IMR-90 (cell line): ENCODE measurements at regions not wholly inside any gene's neighbourhood (a gene's known extent, or its start where the extent isn't known, plus 50 kb on each side); places are given as distances from the start of the nearest gene placed in this dataset.

Source experiments
- ATAC-seq: fragments of 200-7000 bp; cut with Tn5 transposase; 2 replicates; pipeline ENCODE4 v1.9.1; 2020; ENCODE audit warnings: low read depth, mild to moderate bottlenecking, moderate library complexity
- BruUV-seq: library from RNA; stranded (reverse); fragments of 400-500 nt; replicated peaks from 2 replicates; lab custom pipeline; 2021; lab: Mats Ljungman, UMichigan
- CTCF ChIA-PET: fragments of 300-600 bp; formaldehyde crosslinking; extraction: SDS; loops from one replicate; lab custom pipeline; 2021; ENCODE audit warnings: antibody characterized with exemption; lab: Yijun Ruan, JAX
- POLR2A ChIA-PET: fragments of 300-600 bp; sonication (Branson Sonifier 250); formaldehyde crosslinking; loops from one replicate; lab custom pipeline; 2022; ENCODE audit warnings: antibody characterized with exemption; ENCODE audit not compliant: unreplicated experiment; lab: Charles Lee
- DNase-seq: peaks from one replicate; pipeline ENCODE4 v3.0.0; 2013
- H2AFZ ChIP-seq: replicated peaks from 2 replicates; pipeline ENCODE3; 2013; ENCODE audit warnings: low read length, mild to moderate bottlenecking; ENCODE audit not compliant: poor library complexity
- H2AK5ac ChIP-seq: 2 replicates; pipeline ENCODE4 v1.6.1; 2013; ENCODE audit warnings: low read depth, low read length, inconsistent platforms
- H2AK9ac ChIP-seq: replicated peaks from 2 replicates; pipeline ENCODE3; 2013; ENCODE audit warnings: mild to moderate bottlenecking, low read depth, low read length, moderate library complexity; ENCODE audit not compliant: poor library complexity
- H2BK120ac ChIP-seq: 2 replicates; pipeline ENCODE4 v1.6.1; 2013; ENCODE audit warnings: low read depth, low read length, inconsistent platforms
- H2BK15ac ChIP-seq: 3 replicates; pipeline ENCODE4 v1.6.1; 2013; ENCODE audit warnings: low read depth, low read length, inconsistent platforms
- H2BK20ac ChIP-seq: 2 replicates; pipeline ENCODE4 v1.6.1; 2013; ENCODE audit warnings: low read depth, mild to moderate bottlenecking, inconsistent platforms, low read length, moderate library complexity
- H2BK5ac ChIP-seq: 2 replicates; pipeline ENCODE4 v1.6.1; 2013; ENCODE audit warnings: mild to moderate bottlenecking, low read depth, low read length, inconsistent platforms; ENCODE audit not compliant: poor library complexity, severe bottlenecking
- H3K14ac ChIP-seq: replicated peaks from 2 replicates; pipeline ENCODE4 v1.6.1; 2013; ENCODE audit warnings: low read depth, low read length, inconsistent platforms
- H3K18ac ChIP-seq: 2 replicates; pipeline ENCODE4 v1.6.1; 2013; ENCODE audit warnings: low read depth, low read length, control low read depth
- H3K23ac ChIP-seq: 2 replicates; pipeline ENCODE4 v1.6.1; 2013; ENCODE audit warnings: low read depth, low read length, inconsistent platforms
- H3K27ac ChIP-seq: 2 replicates; pipeline ENCODE4 v1.5.1; 2013; ENCODE audit warnings: mild to moderate bottlenecking, control low read depth, low read length; ENCODE audit not compliant: insufficient read depth
- H3K27me3 ChIP-seq: 2 replicates; pipeline ENCODE4 v1.6.1; 2013; ENCODE audit warnings: low read length; ENCODE audit not compliant: control insufficient read depth, insufficient read depth
- H3K36me3 ChIP-seq: 2 replicates; pipeline ENCODE4 v1.6.1; 2013; ENCODE audit warnings: low read length, mixed read lengths; ENCODE audit not compliant: control insufficient read depth, insufficient read depth
- H3K4ac ChIP-seq: 2 replicates; pipeline ENCODE4 v1.6.1; 2013; ENCODE audit warnings: low read depth, low read length, inconsistent platforms
- H3K4me1 ChIP-seq: 2 replicates; pipeline ENCODE4 v1.6.1; 2013; ENCODE audit warnings: low read length, mixed read lengths; ENCODE audit not compliant: control insufficient read depth, insufficient read depth
- H3K4me2 ChIP-seq: 2 replicates; pipeline ENCODE4 v1.6.1; 2013; ENCODE audit warnings: low read depth, mild to moderate bottlenecking, control low read depth, low read length, moderate library complexity
- H3K4me3 ChIP-seq: 2 replicates; pipeline ENCODE4 v1.5.1; 2013; ENCODE audit warnings: low read depth, mild to moderate bottlenecking, control low read depth, low read length, moderate library complexity; ENCODE audit not compliant: insufficient read depth
- H3K56ac ChIP-seq: 2 replicates; pipeline ENCODE4 v1.6.1; 2013; ENCODE audit warnings: low read length, inconsistent platforms; ENCODE audit not compliant: insufficient read depth; ENCODE audit errors: extremely low read depth
- H3K79me1 ChIP-seq, 2 experiments: 2 replicates each; pipeline ENCODE4 v1.6.1; 2013; ENCODE audit warnings: low read length in 2 of 2, inconsistent platforms in 1 of 2, low read depth in 1 of 2
- H3K9ac ChIP-seq: 2 replicates; pipeline ENCODE4 v1.6.1; 2013; ENCODE audit warnings: low read depth, low read length, control low read depth
- H3K9me1 ChIP-seq: 2 replicates; pipeline ENCODE4 v1.6.1; 2013; ENCODE audit warnings: low read length, inconsistent platforms; ENCODE audit not compliant: insufficient read depth
- H3K9me3 ChIP-seq: 2 replicates; pipeline ENCODE4 v1.6.1; 2013; ENCODE audit warnings: low read length; ENCODE audit not compliant: control insufficient read depth, insufficient read depth
- H4K20me1 ChIP-seq: 2 replicates; pipeline ENCODE4 v1.6.1; 2013; ENCODE audit warnings: low read length, inconsistent platforms; ENCODE audit not compliant: insufficient read depth
- H4K5ac ChIP-seq: 2 replicates; pipeline ENCODE4 v1.6.1; 2013; ENCODE audit warnings: mild to moderate bottlenecking, low read depth, low read length, control low read depth
- H4K8ac ChIP-seq, 2 experiments: 2 replicates each; pipeline ENCODE4 v1.6.1; 2013; ENCODE audit warnings: low read depth in 2 of 2, low read length in 2 of 2, control low read depth in 1 of 2, inconsistent platforms in 1 of 2
- H4K91ac ChIP-seq: 2 replicates; pipeline ENCODE4 v1.6.1; 2013; ENCODE audit warnings: low read depth, low read length, inconsistent platforms; ENCODE audit not compliant: insufficient read depth
- BHLHE40 ChIP-seq: fragments of 150-350 bp; IDR thresholded peaks from 2 replicates; pipeline ENCODE4 v1.6.1; 2016; ENCODE audit warnings: mild to moderate bottlenecking, low read depth, low read length
- CEBPB ChIP-seq: IDR thresholded peaks from 2 replicates; pipeline ENCODE4 v1.6.1; 2012; ENCODE audit warnings: low read depth, low read length, improper control_type of control experiment
- CHD1 ChIP-seq: IDR thresholded peaks from 2 replicates; pipeline ENCODE4 v1.6.1; 2012; ENCODE audit warnings: low read depth, low read length, improper control_type of control experiment
- CTCF ChIP-seq: conservative IDR thresholded peaks from 2 replicates; pipeline ENCODE4 v1.5.1; 2012; ENCODE audit warnings: mild to moderate bottlenecking, low read depth, low read length, improper control_type of control experiment
- FOS ChIP-seq: fragments of 150-350 bp; IDR thresholded peaks from 2 replicates; pipeline ENCODE4 v1.6.1; 2016; ENCODE audit warnings: low read depth, low read length
- MAFK ChIP-seq: IDR thresholded peaks from 2 replicates; pipeline ENCODE4 v1.6.1; 2012; ENCODE audit warnings: low read depth, low read length, improper control_type of control experiment
- MAZ ChIP-seq: IDR thresholded peaks from 2 replicates; pipeline ENCODE4 v1.6.1; 2012; ENCODE audit warnings: low read depth, mild to moderate bottlenecking, low read length, improper control_type of control experiment, moderate library complexity, borderline replicate concordance
- MXI1 ChIP-seq: IDR thresholded peaks from 2 replicates; pipeline ENCODE4 v1.6.1; 2012; ENCODE audit warnings: low read depth, mild to moderate bottlenecking, low read length, moderate library complexity, borderline replicate concordance
- NFE2L2 ChIP-seq: fragments of 150-350 bp; IDR thresholded peaks from 2 replicates; pipeline ENCODE4 v1.6.1; 2016; ENCODE audit warnings: low read depth, mild to moderate bottlenecking, low read length
- POLR2A ChIP-seq: IDR thresholded peaks from 2 replicates; pipeline ENCODE4 v1.6.1; 2012; ENCODE audit warnings: mild to moderate bottlenecking, low read depth, low read length
- RAD21 ChIP-seq: IDR thresholded peaks from 2 replicates; pipeline ENCODE4 v1.6.1; 2012; ENCODE audit warnings: low read length, improper control_type of control experiment
- RCOR1 ChIP-seq: IDR thresholded peaks from 2 replicates; pipeline ENCODE4 v1.6.1; 2012; ENCODE audit warnings: mild to moderate bottlenecking, low read length, improper control_type of control experiment; ENCODE audit not compliant: insufficient replicate concordance
- RFX5 ChIP-seq: IDR thresholded peaks from 2 replicates; pipeline ENCODE4 v1.8.0; 2012; ENCODE audit warnings: low read depth, mild to moderate bottlenecking, low read length, moderate library complexity
- SMC3 ChIP-seq: fragments of 150-350 bp; IDR thresholded peaks from 2 replicates; pipeline ENCODE4 v1.6.1; 2016; ENCODE audit warnings: low read depth, mild to moderate bottlenecking, antibody characterized with exemption, low read length, moderate library complexity
- USF2 ChIP-seq: fragments of 150-350 bp; IDR thresholded peaks from 2 replicates; pipeline ENCODE4 v1.6.1; 2017; ENCODE audit warnings: mild to moderate bottlenecking, antibody characterized with exemption, low read length, low read depth
- whole genome bisulfite sequencing, 2 experiments: methylation state at CpG; one replicate each; pipeline versions ENCODE4 v1.1.5 to v1.1.7; 2013; ENCODE audit warnings: missing lambda C conversion rate in 2 of 2; ENCODE audit not compliant: insufficient read length in 1 of 2; ENCODE audit errors: extremely low coverage in 2 of 2; 5-methylcytosine and 5-hydroxymethylcytosine counted together
- dilution Hi-C: fragments of 300-500 bp; cut with HindIII; formaldehyde crosslinking; loops from one replicate; pipeline ENCODE4 v1.14.3; 2018; ENCODE audit warnings: low sequenced_read_pairs; ENCODE audit not compliant: unreplicated experiment
- in situ Hi-C: fragments of 300-500 bp; cut with MboI; formaldehyde crosslinking; loops from 3 replicates; pipeline ENCODE4 v1.14.3; 2019; ENCODE audit warnings: low sequenced_read_pairs, inconsistent platforms, mixed read lengths
- intact Hi-C: fragments of 100-400 bp; cut with micrococcal nuclease; formaldehyde crosslinking; loops from 2 replicates; pipeline ENCODE4 v1.10.0; 2022
- TF ChIP-seq, protein P1 (sequence below): fragments of 150-350 bp; IDR thresholded peaks from 2 replicates; pipeline ENCODE4 v1.6.1; 2016; ENCODE audit warnings: low read depth, mild to moderate bottlenecking, low read length, moderate library complexity, borderline replicate concordance

- Histone ChIP-seq H3K4me2 (no peak overlapping the region), H2BK15ac (no peak overlapping the region), H3K36me3 (no peaks in the 10 kb centered on the region), H2AK5ac (no peak overlapping the region), H3K9ac (no peak overlapping the region), H4K5ac (no peak overlapping the region), H2AK9ac (no peak overlapping the region), H3K27me3 (no peaks in the 10 kb centered on the region), H3K9me1 (no peaks in the 10 kb centered on the region), H3K79me1 (no peaks in the 10 kb centered on the region), H2BK5ac (no peak overlapping the region), H2AFZ (no peak overlapping the region), H2BK20ac (no peak overlapping the region), H4K8ac (no peak overlapping the region), H4K20me1 (no peaks in the 10 kb centered on the region), H3K4me1 (no peaks in the 10 kb centered on the region), H3K23ac (no peak overlapping the region), H4K91ac (no peak overlapping the region), H2BK120ac (no peak overlapping the region), H3K4ac (no peak overlapping the region), H3K14ac (no peak overlapping the region), H3K56ac (no peak overlapping the region), H3K18ac (no peak overlapping the region), H3K4me3 (no peak overlapping the region), H3K27ac (no peak overlapping the region), H3K9me3 (peaks cover 36% of the 10 kb centered on the region)
- no CpG with 5 or more reads among the region's 4 CpGs for WGBS, 2 experiments
- ChIA-PET CTCF (no interaction called here), POLR2A (no interaction called here)
- ATAC-seq (no peak), DNase-seq (no peak)
- intact Hi-C loops, result no loop called here
- in situ Hi-C loops, result no loop called here
- no TSS peak for BruUV-seq
- TF ChIP-seq POLR2A (no peak), RAD21 (no peak), NFE2L2 (no peak), MXI1 (no peak), USF2 (no peak), MAFK (no peak), SMC3 (no peak), CEBPB (no peak), CTCF (no peak), FOS (no peak), BHLHE40 (no peak), MAZ (no peak), RCOR1 (no peak), RFX5 (no peak), CHD1 (no peak)
- TF ChIP-seq, protein P1, sequence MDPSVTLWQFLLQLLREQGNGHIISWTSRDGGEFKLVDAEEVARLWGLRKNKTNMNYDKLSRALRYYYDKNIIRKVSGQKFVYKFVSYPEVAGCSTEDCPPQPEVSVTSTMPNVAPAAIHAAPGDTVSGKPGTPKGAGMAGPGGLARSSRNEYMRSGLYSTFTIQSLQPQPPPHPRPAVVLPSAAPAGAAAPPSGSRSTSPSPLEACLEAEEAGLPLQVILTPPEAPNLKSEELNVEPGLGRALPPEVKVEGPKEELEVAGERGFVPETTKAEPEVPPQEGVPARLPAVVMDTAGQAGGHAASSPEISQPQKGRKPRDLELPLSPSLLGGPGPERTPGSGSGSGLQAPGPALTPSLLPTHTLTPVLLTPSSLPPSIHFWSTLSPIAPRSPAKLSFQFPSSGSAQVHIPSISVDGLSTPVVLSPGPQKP, result no peak
- dilution Hi-C loops, result no loop called here
Observed at GRCh38 chr17:74147966-74148365, 55.5 kb upstream of the RPL38 start.
